ENCODE measurements at regions not wholly inside any gene's neighbourhood (a gene's known extent, or its start where the extent isn't known, plus 50 kb on each side); places are given as distances from the start of the nearest gene placed in this dataset.

DNA sequence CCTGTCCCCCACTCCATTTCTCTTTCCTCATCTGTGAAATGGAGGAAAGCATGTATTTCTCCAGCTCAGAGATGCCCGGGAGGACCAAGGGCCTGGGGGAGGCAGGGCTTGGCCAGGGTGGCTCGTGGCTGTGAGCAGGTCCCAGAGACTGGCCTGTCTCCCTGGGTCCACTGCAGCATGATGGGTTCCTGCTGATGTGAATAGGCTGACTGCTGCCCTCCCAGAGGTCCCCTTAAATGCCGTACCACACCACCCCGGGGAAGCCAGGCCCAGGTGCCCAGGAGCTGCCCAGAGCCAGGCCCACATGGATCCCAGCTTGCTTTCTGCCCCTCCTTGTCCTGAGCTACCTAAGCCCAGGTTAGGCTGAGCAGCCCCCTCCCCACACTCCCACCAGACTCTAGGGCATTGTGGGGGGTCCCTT lies 158.2 kb upstream of the C14orf180 start:
- no peak overlapping the region for H3K9ac ChIP-seq (ENCODE audit: low read depth, low read length)
- no peaks in the 10 kb centered on the region for H3K27me3 ChIP-seq (ENCODE audit: control insufficient read depth, insufficient read depth, low read length)
- H3K4me1 ChIP-seq (ENCODE audit: control insufficient read depth, insufficient read depth, low read length), result no peaks in the 10 kb centered on the region
- no peaks in the 10 kb centered on the region for H3K9me3 ChIP-seq (ENCODE audit: control insufficient read depth, insufficient read depth, low read length)
- no peaks in the 10 kb centered on the region for H3K36me3 ChIP-seq (ENCODE audit: control insufficient read depth, insufficient read depth, low read length)
- no peak overlapping the region for H3K4me3 ChIP-seq (ENCODE audit: low read depth, low read length)

DNA sequence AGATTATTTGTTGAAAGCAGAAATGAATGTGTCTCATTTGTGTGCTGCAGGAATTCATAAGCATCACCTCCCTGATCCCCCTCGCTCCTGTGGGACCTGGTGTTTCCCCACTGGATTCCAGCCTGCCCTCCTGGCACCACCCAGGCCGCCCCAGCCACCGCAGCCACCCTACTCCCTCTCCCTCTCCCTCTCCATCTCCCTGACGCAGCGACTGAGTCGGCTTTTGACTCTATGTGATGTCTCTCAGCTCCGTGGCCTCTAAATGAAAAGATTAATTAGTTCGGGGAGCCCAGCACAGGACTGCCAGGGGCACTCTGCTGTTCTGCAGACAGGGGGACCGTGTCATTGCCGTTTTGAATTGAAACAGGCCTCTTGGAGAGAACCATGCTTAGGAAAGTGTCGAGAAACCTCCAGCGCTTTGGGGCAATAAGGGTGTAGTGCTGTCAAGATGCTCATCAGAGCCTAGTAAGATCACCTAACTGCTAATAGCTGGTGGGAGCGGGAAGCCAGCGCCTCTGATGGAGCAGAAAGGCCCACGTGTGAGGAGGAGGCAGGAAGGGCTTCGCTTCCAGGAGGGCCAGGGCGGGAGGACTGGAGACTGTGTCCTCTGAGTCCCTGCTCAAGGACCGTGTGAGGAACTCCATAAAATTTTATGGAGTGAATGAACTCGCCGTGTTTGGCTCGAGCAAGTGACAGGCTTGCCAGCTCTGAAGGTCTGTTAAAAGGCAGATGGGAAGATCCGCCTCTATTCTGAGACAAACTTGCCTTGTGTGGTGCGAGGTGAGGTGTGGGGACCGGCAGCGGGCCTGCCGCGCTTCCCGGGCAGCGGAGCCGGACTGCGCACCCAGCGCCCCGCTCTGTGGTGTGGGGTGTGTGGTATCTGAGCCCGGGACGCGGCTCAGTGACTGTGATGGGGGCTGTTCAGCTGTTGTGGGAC lies 157.4 kb upstream of the C14orf180 start:
- Histone ChIP-seq H3K27me3 (ENCODE audit: control insufficient read depth, insufficient read depth, low read length) (no peaks in the 10 kb centered on the region), H3K4me1 (ENCODE audit: control insufficient read depth, insufficient read depth, low read length) (no peaks in the 10 kb centered on the region), H3K36me3 (ENCODE audit: control insufficient read depth, insufficient read depth, low read length) (no peaks in the 10 kb centered on the region), H3K4me3 (ENCODE audit: low read depth, low read length) (no peak overlapping the region), H3K9ac (ENCODE audit: low read depth, low read length) (no peak overlapping the region), H3K9me3 (ENCODE audit: control insufficient read depth, insufficient read depth, low read length) (no peaks in the 10 kb centered on the region)

DNA sequence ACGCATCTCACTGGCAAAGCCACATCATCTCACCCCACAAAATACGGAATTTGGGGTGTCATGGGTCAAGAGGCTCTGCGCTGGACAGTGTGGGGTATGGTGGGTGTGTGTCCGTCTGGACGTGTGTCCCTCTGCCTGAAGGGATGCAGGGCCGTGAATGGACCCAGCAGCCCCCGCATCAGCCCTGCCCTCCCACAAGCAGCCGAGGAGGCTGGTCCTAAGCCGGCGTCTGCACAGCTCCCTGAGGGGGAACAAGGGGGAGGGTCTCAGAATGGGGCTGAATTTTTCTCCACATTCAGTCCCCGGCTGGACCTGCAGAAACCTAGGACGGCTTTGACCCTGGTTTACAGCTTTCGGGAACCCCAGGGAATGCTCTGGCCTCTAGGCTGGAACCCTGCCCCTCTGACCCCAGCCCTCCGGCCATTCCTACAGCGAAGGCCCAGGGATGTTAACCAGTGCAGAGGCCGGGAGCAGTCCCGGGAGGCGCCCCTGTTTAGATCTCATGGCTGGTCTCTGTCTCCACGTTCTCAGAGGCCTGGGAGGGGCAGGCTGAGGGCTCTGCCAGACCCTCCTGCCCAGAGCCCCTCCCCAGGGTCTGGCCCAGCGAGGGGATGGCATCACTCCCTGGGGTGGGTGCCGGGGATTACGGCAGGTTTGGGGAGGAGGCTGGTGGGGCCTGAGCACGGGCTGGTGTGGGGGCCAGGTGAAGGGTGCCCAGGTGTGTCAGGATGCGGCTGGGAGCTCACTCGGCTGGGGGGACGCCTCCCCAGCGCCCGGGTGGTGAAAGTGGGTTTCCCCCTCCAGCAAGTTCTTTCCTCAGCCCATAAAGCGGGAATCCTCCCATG lies 156.5 kb upstream of the C14orf180 start:
- no peak overlapping the region for H3K4me3 ChIP-seq (ENCODE audit: low read depth, low read length)
- H3K4me1 ChIP-seq (ENCODE audit: control insufficient read depth, insufficient read depth, low read length), result no peaks in the 10 kb centered on the region
- no peaks in the 10 kb centered on the region for H3K9me3 ChIP-seq (ENCODE audit: control insufficient read depth, insufficient read depth, low read length)
- no peaks in the 10 kb centered on the region for H3K36me3 ChIP-seq (ENCODE audit: control insufficient read depth, insufficient read depth, low read length)
- no peaks in the 10 kb centered on the region for H3K27me3 ChIP-seq (ENCODE audit: control insufficient read depth, insufficient read depth, low read length)
- no peak overlapping the region for H3K9ac ChIP-seq (ENCODE audit: low read depth, low read length)

DNA sequence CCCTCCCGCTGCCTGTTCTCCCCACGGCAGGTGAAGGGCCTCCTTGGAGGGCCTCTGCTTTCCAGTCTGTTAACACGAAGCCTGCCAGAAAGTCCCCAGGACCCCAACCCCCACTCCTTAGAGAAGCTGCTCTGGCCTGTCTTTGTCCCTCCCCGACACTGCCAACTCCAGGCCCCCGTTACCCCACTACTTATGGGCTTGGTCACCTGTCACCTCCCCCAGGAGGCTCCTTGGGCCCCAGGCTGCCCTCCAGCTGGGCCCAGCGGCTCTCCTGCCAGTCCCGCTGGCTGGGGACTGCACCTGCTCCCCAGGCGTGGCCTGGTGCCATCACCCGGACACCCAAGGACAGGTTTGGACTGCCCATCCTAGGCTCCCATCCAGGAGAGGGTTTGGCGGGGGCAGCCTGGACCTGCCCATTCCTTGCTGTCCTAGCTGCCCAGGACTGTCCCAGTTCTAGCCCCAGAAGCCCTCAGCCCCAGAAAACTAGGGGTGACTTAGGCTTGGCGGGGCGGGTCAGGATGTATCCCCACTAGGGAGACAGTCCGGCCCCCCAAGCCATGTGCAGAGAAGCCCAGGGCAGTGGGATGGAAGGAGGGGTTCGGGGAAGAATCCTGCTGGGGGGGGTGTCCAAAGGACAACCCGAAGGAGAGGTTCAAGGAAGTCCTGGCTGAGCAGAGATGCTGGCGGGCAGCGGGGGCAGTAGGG lies 155.7 kb upstream of the C14orf180 start:
- no peaks in the 10 kb centered on the region for H3K9me3 ChIP-seq (ENCODE audit: control insufficient read depth, insufficient read depth, low read length)
- no peak overlapping the region for H3K4me3 ChIP-seq (ENCODE audit: low read depth, low read length)
- H3K27me3 ChIP-seq (ENCODE audit: control insufficient read depth, insufficient read depth, low read length), result no peaks in the 10 kb centered on the region
- H3K36me3 ChIP-seq (ENCODE audit: control insufficient read depth, insufficient read depth, low read length), result no peaks in the 10 kb centered on the region
- H3K9ac ChIP-seq (ENCODE audit: low read depth, low read length), result no peak overlapping the region
- no peaks in the 10 kb centered on the region for H3K4me1 ChIP-seq (ENCODE audit: control insufficient read depth, insufficient read depth, low read length)

DNA sequence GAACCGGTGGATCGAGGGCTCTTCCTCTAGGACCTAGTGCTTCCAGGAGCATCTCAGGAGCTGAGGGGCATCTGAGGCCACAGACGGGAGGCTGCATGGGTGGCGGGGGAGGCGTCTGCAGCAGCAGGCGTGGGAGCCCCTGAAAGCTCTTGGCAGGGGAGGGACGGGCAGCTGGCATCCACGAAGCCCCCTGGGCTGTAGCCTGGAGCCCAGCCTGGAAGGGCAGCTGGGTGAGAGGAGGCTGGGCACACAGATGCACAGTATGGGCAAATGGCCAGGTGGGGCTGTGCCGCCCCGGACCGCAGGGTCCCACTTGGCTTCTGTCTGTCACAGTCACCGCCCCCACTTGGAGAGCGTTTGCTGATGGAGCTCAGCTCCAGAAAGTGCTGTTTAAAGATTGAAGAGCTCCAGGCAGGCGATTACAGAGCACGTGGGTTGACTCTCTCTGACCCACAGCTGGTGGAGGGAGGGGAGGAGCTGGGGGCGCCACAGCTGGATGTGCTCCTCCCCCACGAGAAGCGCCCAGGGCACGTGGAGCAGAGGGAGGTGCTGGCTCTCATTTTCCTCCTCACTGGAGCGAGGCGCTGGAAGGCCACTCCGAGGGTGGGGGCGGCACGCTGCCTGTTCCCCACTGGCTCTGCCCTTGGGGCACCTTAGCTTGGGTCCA lies 155.0 kb upstream of the C14orf180 start:
- Histone ChIP-seq H3K36me3 (ENCODE audit: control insufficient read depth, insufficient read depth, low read length) (no peaks in the 10 kb centered on the region), H3K9me3 (ENCODE audit: control insufficient read depth, insufficient read depth, low read length) (no peaks in the 10 kb centered on the region), H3K4me1 (ENCODE audit: control insufficient read depth, insufficient read depth, low read length) (no peaks in the 10 kb centered on the region), H3K4me3 (ENCODE audit: low read depth, low read length) (no peak overlapping the region), H3K9ac (ENCODE audit: low read depth, low read length) (no peak overlapping the region), H3K27me3 (ENCODE audit: control insufficient read depth, insufficient read depth, low read length) (no peaks in the 10 kb centered on the region)

DNA sequence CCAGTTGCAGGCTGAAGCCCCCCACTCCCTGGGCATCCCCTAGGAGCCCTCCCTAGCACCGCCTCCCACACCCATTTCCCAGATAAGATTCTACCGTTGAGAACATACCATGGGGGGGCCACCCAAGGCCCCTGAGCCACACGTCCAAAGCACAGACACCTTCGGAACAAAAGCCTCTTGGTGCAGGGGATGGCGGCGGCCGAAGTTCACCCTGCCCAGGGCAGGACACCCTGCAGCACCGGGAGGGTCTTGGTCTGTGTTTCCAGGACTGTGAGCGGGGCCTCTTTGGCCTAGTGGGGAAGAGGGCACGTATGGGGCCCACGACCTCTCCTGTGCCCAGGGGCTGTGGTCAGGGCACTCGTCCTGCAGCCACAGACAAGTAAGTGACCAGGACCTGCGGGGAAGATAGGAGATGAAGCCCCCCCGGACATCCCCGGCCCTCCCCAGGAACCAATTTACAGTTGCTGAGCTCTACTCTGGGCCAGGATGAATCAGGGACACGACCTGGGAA lies 154.3 kb upstream of the C14orf180 start:
- Histone ChIP-seq H3K9ac (ENCODE audit: low read depth, low read length) (no peak overlapping the region), H3K9me3 (ENCODE audit: control insufficient read depth, insufficient read depth, low read length) (no peaks in the 10 kb centered on the region), H3K4me3 (ENCODE audit: low read depth, low read length) (no peak overlapping the region), H3K4me1 (ENCODE audit: control insufficient read depth, insufficient read depth, low read length) (no peaks in the 10 kb centered on the region), H3K27me3 (ENCODE audit: control insufficient read depth, insufficient read depth, low read length) (no peaks in the 10 kb centered on the region), H3K36me3 (ENCODE audit: control insufficient read depth, insufficient read depth, low read length) (no peaks in the 10 kb centered on the region)

DNA sequence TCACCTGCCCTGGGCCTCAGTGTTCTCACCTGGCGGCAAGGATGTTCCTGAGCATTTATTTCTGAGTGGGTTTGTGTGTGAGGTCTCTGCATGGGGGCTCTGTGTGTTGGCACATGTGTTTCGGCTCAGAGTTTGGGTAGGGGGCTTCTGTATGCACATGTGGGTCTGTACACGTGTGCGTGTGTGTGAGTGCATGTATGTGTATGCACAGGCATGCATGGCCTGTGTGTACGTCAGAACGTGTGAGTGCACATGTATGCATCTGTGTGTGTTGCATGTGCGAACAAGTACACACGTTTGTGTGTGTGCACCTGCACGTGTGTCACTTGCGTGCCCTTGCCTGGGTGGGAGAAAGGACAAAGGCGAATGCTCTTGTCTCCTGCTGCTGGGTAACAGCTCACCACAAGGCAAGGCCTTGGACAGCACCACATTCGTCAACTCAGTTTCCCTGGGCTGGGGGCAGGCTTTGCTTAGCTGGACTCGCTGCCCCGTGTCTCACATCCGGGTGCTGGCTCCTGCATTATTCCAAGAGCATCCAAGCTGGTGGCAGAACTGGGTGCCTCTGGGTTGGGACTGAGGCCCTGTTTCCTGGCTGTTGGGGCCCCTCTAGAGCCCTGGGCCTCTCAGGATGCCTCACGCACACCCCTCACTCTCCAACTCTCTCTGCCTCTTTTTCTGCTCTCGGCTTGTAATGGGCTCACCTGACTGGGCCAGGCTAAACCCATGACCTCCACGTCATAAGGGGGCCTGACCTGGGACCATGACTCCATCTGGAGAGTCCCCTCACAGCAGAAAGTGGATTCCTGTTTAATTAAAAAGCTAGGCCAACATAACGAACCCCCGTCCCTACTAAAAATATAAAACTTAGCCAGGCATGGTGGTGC lies 153.6 kb upstream of the C14orf180 start:
- Histone ChIP-seq H3K9me3 (ENCODE audit: control insufficient read depth, insufficient read depth, low read length) (no peaks in the 10 kb centered on the region), H3K36me3 (ENCODE audit: control insufficient read depth, insufficient read depth, low read length) (no peaks in the 10 kb centered on the region), H3K27me3 (ENCODE audit: control insufficient read depth, insufficient read depth, low read length) (no peaks in the 10 kb centered on the region), H3K4me1 (ENCODE audit: control insufficient read depth, insufficient read depth, low read length) (no peaks in the 10 kb centered on the region), H3K9ac (ENCODE audit: low read depth, low read length) (no peak overlapping the region), H3K4me3 (ENCODE audit: low read depth, low read length) (no peak overlapping the region)

DNA sequence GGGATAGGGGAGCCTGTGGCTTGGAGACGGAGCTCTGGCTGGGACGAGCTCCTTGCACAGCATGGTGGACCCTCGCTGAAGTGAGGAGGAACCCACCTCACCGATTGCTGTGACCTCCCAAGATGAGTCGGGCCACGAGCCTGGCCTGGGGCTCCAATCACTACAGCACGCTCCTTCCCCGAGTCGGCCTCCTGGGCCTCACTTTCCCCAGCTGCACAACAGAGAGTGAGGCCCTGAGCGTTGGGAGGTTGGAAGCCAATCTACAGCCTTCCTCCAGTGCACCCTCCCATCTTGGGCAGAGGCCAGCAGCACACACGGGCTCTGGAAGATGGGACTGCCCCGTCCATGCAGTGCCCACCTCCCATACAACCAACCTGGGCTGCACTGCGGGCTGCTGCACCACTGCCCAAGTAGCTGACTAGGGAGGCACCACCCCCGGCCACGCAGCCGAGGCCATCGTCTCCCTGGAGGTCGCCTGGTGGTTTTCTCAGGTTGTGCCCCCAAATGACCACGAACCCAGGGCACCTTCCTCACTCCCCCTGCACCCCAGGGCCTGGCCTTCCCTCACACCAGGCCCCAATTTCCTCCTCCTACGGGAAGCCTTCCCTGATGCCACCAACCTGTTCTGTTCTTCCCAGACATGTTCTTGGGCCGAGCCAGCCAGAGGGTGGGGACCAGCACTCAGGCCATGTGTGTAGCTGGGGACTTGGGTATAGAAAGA lies 152.3 kb upstream of the C14orf180 start:
- Histone ChIP-seq H3K4me3 (ENCODE audit: low read depth, low read length) (no peak overlapping the region), H3K4me1 (ENCODE audit: control insufficient read depth, insufficient read depth, low read length) (no peaks in the 10 kb centered on the region), H3K9ac (ENCODE audit: low read depth, low read length) (no peak overlapping the region)

DNA sequence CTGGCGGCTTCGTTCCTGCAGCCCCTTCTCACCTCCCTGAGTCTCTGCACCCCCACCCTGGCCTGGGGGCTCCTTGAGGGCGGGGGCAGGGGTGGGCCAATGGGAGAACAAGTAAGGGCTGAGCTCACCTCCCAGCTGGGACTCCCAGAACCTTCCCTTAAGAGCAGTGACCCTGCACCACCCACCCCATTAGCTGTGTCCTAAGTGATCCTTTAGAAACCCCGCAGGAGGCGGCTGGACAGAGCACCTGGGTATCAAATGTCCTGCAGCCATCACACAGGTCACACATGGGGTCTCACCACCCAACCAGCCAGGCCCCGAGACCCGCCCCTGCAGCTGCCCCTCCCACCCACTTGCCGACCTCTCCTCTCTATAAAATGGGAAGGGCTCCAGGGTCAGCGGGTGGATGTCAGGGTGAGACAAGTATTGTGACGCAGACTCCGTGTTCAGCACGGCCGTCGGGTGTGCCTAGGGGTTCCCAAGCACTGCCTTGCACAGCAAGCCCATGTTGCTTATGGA lies 151.2 kb upstream of the C14orf180 start:
- Histone ChIP-seq H3K9ac (ENCODE audit: low read depth, low read length) (no peak overlapping the region), H3K4me3 (ENCODE audit: low read depth, low read length) (no peak overlapping the region), H3K9me3 (ENCODE audit: control insufficient read depth, insufficient read depth, low read length) (no peaks in the 10 kb centered on the region), H3K36me3 (ENCODE audit: control insufficient read depth, insufficient read depth, low read length) (no peaks in the 10 kb centered on the region), H3K27me3 (ENCODE audit: control insufficient read depth, insufficient read depth, low read length) (no peaks in the 10 kb centered on the region), H3K4me1 (ENCODE audit: control insufficient read depth, insufficient read depth, low read length) (no peaks in the 10 kb centered on the region)

More for the DNA sequence above, 152.3 kb upstream of the C14orf180 start:
- Histone ChIP-seq H3K9me3 (ENCODE audit: control insufficient read depth, insufficient read depth, low read length) (no peaks in the 10 kb centered on the region), H3K27me3 (ENCODE audit: control insufficient read depth, insufficient read depth, low read length) (no peaks in the 10 kb centered on the region), H3K36me3 (ENCODE audit: control insufficient read depth, insufficient read depth, low read length) (no peaks in the 10 kb centered on the region)

DNA sequence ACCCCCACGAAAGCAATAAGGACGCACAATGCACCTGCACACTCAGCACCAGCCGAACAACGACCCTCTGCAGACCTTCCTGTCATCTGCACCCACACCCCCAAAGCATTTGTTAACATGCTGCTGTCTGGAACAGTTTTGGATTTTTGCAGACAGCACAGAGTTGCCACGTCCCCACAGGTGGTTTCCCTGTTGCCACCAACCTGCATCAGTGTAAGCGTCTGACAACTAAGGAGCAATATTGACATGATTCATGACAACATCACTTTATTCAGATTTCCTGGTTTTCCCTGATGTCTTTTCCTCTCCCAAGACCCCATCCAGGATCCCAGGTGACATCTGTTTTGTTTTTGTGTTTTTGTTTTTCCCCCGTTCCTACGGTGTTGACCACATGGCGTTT lies 150.7 kb upstream of the C14orf180 start:
- Histone ChIP-seq H3K4me1 (ENCODE audit: control insufficient read depth, insufficient read depth, low read length) (no peaks in the 10 kb centered on the region), H3K9me3 (ENCODE audit: control insufficient read depth, insufficient read depth, low read length) (no peaks in the 10 kb centered on the region), H3K36me3 (ENCODE audit: control insufficient read depth, insufficient read depth, low read length) (no peaks in the 10 kb centered on the region), H3K27me3 (ENCODE audit: control insufficient read depth, insufficient read depth, low read length) (no peaks in the 10 kb centered on the region), H3K9ac (ENCODE audit: low read depth, low read length) (no peak overlapping the region), H3K4me3 (ENCODE audit: low read depth, low read length) (no peak overlapping the region)

Measured in iPS-15b (cell line).